Stimulated activated CD4-positive, alpha-beta T cell treated with anti-CD3 and anti-CD28 coated beads, TNF-alpha, amount 100 ng/mL, for 48 hours (primary cell): ENCODE measurements at regions not wholly inside any gene's neighbourhood (a gene's known extent, or its start where the extent isn't known, plus 50 kb on each side); places are given as distances from the start of the nearest gene placed in this dataset.
"Not testable (repeated sequence)": the region's sequence is repeated elsewhere in the genome, so short reads cannot be mapped to it uniquely, and the experiment has no call there.

Experiments used
- DNase-seq, 3 donors: peaks; one replicate each; pipeline ENCODE4 v3.0.0-alpha.2; 2020; ENCODE audit warnings: low read depth in 3 of 3

DNA sequence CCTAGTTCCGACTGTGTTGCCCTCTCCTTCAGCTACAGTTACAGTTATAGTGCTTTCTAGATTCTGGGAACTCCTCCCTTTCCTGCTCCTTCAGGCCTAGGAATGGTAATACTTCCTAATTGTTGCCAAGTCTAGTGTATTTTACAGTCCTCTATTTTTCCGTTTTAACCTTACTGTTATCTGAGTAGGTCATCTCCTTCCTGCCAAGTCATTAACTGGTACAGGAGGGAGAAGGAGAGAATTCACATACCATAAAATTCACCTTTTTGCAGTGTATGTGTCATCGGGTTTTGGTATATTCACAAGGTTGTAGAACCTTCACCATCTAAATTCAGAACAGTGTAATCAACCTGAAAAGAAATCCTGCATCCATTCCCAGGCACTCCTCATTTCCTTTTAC, 335.4 kb upstream of the MEF2C start:
- DNase-seq = no peak

DNA sequence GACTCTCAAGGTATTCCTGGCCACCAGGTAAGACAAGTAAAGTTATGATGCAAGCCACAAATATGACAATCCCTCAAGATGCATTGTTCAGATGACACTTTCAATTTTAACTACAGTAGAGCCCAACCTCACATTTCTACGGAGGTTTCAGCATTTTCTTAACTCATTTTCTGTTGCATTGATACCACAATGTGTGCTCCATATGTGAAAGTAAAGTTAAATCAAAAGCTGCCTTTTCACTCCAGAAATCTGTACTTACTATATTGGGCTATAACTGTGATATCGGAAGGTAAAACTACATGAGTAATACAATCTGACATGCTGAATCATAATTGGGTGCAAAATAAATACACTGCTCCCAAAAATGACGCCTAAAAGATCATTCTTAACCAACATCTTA, 333.6 kb upstream of the MEF2C start:
- DNase-seq = no peak

DNA sequence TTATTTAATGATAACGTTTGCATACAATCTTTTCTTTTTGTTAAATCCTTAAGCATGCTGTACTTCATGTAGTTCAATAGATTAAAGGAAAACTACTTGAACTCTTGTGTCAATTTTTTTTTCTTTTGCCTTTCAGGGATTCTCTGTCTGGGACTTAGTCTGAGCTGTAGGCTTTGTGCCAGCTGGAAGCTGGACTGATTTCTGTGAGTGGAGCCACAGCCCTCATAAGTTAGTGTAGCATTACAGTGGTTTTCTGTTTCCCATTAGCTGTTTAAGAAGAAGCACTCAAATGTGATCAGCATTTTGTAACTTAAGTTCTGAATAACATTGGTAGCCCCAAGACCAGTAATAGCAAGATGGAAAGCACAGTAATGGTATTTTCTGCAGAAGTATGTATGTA, 330.6 kb upstream of the MEF2C start:
- DNase-seq = no peak

DNA sequence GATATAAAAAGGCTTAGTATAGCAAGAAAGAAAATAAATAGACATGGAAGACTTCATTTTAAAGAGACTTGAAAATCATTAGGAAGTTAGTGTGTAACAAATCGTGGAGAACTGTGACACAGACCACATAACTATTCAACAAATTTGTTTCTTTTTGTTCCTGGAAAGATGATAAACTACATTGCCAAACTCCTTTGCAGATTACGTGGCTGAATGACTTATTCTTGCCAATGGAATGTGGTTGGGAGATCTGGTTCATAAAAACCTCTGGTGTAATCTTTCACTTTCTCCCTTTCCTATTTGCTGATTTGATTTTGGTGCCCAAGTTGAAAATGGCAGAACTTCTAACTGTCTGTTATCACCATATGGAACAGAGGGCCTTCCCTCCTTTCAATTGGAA, 328.9 kb upstream of the MEF2C start:
- DNase-seq = no peak

DNA sequence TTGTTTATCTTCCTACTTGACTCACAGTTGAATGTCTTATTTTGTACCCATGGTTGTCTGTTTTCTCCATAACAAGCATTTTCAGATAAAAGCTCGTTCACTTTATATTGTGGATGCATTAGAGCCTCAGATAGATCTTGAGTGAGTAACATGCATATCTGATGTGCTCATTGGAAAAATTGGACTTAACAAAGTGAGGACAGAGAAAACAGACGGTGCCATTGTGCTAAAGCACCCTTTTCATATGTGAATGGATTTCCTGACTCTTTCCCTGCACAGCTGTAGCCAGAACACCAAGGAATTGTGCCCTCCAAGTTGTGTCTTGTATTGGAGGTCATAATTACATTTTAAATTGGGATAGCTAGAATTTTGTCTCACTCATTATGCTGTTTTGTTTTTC, 325.8 kb upstream of the MEF2C start:
- no peak for DNase-seq

DNA sequence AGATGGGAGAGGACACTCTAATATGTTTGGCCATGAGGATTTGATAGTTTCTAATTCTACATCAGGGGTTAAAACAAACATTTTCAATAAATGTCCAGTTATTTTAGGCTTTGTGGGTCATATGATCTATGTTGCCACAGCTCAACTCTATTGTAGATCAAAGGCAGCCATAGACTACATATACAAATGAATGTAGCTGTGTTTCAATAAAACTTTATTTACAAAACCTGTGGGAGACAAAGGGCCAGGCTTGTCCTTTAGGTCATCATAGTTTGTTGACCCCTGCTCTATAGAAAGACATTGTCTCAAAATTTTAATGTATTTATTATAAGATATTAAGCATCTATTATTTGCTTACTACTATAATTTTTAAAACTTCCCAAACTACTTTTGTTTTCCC, 325.4 kb upstream of the MEF2C start:
- no peak for DNase-seq

DNA sequence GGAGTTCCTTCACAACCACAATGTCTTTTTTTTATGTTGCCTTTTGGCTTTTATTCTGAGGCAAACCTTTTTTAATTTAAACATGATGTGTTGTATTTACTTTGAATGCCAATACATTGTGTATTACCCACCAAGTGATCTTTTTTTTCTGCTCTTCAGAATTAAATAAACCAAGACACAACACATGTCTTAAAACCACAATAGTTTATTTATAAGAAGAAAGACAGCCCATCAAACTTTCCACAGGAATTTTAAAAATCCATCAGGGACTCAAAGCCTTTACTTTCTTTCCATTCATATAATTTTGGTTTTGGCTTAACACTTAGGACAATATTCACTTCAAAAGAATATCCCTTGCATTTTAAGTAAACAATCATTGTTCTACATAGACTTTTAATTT, 321.8 kb upstream of the MEF2C start:
- no peak for DNase-seq

DNA sequence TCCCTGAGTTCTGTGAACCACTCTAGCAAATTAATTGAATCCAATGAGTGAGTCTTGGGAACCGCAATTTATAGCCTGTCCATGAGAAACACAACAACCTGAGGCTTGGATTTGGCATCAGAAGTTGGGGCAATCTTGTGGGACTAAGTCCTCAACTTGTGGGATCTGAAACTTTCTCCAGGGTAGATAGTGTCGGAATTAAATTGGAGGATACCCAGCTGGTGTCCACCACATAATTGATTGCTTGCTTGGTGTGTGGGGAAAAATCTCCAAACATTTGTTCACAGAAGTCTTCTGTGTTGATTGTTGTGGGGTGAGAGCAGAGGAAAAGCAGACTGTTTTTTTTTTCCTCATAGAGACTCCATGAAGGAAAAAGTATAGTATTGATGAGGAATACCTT, 320.6 kb upstream of the MEF2C start:
- DNase-seq = no peak

DNA sequence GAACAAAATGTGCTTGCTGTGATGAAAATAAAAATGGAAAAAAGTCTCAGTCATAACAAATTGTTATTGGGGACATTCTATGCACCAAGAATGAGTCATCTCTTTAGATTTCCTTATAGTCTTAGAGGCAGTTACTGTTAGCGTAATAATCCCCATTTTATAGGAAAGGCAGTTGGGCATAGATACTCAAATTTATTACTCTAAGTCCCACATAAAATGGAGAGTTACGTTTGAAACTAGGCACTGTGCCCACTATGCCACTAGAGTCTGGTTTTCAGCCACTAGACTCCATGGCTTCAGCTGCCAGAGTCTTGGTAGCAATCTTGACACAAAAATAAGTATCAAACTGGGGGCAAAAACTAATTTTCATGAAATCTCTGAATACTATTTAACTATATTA, 317.9 kb upstream of the MEF2C start:
- no peak for DNase-seq

DNA sequence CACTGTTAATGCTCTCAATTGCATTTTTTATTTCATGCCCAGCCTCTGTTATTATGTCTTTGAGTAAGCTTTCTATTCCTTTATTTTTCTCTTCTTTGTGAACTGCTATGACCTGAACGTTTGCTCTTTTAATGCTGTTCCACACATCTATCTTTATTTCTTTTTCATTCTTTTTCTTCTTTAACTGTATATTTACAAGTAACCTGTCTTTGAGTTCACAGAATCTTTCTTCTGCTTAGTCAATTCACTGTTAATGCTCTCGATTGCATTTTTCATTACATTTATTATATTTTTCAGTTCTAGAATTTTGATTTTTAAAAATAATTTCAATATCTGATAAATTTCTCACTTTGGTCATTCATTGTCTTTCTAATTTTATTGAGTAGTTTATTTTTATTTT, 316.3 kb upstream of the MEF2C start:
- DNase-seq = no peak

DNA sequence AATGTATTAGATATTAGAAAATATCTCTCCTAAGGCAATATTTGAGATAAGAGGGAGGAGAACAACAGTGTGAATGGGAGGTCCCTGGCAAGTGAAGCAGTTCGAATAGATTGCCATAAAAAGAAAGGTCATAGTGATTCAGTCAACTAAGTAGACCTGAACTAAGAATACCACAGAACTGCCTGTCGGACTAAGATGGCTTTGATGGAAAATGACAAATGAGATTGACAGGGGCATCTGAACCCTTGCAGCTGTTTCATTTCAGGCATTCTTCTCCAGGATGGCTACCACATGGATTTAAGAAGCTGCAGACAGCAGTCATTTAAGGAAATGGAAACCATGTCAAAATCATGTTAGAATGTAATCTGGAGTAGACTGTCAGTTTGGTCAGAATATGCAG, 308.4 kb upstream of the MEF2C start:
- no peak for DNase-seq

DNA sequence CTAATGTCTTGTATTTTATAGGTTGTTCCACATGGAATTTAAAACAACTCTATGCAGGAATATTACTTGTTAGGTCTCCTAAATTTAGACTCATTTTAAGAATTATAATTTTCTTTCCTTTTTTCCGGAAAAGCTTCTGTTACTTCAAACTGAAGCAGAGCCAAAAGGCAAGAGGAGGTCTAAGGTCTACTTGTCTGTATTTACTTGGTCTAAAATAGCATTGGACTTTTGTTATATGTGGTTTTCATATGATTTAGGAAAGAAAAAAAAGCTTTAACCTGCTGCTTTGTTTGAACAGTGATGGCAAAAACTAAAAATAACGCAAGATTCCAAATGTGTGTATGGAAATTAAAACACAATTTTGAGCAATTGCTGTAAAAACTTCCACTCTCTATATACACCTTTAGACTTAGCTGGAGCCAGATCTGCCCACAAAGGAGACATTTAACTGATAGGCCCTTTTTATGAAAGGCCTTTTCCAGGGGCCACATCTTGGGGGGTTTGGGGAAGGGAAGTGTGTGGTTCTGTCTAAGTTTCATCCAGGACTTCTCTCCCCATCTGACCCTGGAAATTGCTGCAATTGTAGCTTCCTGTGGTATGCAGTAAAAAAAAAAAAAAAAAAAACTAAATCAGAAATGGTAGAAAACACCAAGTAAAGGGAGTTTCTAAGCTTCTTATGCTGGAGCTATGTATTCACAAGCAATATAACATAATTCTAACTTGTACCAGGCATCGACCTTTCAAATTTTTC, 307.7 kb upstream of the MEF2C start:
- no peak for DNase-seq

DNA sequence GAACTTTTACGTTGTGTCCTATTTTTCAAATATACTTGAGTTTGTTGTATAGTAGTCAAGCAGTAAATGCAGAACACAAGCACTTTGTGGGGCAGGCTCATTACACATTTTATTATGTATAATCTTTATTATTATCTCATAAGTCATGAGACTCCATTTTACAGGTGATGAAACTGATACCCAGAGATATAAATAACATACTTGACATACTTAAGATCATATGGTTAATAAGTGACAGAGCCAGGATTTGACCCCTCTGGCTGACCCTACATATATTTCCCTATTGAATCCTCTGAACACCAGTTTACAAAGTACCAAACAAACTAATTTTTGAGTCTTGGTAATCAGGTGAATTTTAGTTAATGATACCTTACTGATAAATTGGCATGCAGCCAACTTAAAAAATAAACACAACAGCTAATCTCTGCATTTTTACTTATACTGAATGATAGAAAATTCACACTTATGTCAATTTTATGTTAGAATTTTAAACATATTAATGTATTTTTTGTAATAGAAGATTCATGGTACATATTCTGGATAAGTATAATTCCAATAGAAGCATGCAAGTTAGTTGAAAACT, 305.0 kb upstream of the MEF2C start:
- DNase-seq = no peak

DNA sequence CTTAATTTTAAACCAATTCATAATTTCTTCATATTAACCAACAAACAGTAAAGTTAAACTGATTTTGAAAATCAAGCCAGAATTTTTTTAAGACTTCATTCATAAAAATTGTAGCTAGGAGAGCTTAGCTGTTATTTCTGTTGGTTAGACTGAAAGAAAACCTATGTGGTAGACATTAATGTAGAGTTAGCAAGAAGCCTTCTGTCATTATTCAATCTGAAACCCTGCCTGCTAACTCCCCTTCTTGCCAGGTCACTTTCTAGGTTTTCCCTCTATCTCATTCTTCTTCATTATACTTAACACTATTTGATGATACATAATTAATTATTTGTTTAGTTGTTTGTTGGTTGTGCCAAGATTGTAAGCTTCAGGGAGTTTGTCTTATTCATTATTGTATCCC, 304.3 kb upstream of the MEF2C start:
- DNase-seq = no peak

DNA sequence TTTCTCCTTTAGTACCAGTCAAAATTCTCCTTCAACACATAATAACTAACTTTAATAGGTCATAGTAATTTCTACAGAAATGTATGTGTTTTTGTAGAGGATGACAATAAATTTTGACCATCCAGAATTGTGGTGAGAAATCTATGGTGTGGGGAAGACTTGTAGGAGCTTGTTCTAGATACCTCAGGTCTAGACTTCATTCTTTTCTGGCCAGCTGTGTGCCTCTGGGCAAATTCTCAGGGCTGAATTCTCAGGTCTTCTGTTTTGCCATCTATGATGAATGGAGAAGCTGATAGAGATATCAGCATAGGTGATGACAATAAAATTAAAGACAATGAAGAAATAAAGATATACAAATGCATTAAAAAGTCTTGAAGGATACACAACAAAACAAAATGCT, 298.6 kb upstream of the MEF2C start:
- DNase-seq = no peak

DNA sequence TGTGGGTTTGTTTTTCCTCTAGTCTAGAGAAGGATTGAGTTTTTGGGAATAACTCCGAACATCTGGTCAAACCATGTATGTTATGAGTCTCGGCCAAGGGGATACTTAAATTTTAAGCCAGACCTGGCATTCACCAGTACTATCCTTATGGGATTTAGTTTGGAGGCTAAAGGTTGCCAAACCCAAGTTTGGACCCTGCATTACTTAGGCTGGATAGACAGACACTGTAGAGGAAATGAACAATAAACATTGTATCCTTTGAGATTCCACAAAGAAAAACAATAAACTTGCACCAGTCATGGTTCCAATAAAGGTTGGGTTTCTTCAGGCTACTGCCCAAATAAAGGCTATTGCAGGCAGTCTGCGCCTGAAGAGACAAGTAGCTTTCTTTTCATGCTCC, 296.7 kb upstream of the MEF2C start:
- DNase-seq = no peak

DNA sequence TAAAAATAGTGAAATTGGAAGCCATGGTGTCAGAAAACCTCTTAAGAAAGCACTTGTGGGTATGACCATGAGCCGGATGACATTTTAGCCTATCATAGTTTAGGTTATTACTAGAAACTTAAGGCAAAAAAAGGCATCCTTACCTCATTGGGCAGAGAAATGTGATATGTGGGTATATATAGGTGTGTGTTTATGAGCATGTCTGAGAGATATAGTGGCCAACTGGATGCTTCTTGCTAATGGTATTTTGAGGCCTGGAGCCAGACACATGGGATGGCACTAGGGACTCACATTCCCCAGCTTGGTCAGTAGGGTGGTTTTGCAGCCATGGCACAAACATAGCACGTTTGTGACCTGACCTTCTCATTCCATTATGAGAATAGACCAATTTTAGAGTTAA, 295.6 kb upstream of the MEF2C start:
- no peak for DNase-seq

DNA sequence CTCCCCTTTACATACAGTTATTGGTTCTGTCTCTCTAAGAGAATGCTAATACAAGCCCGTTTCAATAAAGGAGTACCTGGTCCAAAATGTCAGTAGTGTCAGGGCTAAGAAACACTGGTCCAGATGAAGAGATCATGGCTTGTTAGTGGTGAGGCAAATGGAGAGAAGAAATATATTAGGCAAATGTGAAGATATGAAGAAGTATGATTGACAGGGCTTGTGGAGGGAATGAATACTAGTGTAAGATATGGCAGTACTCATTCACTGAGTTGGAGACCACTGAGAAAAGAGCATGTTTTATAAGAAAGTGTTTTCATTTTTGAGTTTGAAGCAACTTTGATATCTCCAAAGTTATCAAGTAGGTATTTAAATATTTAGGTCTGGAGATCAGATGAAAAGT, 290.5 kb upstream of the MEF2C start:
- DNase-seq = no peak

DNA sequence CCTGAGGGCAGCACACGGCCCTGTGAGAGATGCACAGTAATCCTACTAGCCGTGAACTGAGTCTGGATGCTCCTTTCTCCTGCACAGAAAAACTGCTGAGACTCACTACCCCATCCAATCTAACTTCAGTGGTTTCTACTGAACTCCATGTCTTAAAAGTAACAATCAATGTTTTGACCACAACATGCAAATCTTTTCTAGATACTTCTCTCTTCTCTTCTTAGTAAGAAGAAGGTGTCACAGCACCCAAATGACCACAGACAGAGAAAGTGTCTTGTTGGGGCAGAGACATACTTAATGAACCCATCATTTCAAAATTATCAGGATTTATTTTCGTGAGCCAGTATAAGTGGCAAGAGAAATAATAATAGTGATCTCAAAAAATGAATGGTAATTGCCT, 285.8 kb upstream of the MEF2C start:
- DNase-seq = no peak

DNA sequence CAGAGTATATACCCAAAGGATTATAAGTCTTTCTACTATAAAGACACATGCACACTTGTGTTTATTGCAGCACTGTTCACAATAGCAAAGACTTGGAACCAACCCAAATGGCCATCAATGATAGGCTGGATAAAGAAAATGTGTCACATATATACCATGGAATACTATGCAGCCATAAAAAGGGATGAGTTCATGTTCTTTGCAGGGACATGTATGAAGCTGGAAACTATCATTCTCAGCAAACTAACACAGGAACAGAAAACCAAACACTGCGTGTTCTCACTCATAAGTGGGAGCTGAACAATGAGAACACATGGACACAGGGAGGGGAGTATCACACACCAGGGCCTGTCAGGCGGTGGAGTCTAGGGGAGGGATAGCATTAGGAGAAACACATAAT, 281.7 kb upstream of the MEF2C start:
- not testable (repeated sequence) for DNase-seq

DNA sequence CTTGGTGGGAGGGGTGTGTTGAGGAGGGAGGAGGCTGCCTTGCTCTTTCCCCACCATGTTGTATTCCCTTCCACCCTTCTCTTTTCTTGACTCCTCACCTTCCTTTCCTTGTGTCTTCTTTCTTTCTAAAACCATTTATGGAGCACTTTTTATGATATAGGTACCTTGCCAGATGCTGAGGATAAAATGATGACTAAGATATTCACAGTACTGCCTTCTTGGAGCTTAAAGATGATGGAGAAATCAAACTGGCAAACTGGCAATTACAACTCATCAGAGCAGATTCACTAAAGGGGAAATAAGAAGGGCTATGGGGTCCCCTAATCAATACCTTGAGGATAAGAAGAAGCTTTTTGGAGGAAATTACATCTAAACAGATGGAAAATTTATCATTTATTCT, 273.2 kb upstream of the MEF2C start:
- DNase-seq = no peak

DNA sequence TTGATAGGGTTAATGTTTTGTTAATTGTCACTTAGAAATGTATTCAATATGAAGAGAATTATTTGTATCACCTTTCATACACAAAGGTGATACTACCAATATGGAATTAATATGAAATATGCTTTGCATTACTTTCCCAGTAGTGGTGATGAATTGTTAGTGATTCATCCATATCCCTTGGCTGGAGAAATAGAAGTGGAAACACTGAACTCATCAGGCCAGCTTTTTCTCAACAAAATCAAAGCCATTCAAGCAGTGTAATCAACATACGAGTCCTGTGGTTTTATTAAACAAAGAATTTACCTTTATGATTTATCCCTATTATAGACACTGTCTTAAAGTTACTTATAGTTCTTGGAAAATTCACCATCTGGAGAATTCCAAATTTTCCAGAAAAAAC, 264.0 kb upstream of the MEF2C start:
- DNase-seq = no peak

DNA sequence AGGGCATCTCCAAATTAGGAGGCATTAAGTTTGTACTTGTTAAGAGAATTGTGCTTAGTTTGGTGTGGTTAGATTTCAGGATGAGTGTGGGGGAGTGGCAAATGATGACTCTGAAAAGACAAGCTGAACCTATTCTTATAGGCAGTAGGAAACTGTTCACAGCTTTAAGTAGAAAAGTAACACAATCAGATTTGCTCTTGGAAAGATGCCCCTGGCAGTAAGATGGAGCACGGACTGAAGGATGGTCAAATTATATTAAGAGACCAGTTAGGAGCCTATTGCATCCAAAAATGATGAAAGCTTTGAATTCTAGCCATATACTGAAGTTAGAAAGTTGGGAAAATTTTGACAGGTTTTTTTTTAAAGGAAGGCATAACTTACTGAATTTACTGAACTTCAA, 254.2 kb upstream of the MEF2C start:
- DNase-seq = no peak

DNA sequence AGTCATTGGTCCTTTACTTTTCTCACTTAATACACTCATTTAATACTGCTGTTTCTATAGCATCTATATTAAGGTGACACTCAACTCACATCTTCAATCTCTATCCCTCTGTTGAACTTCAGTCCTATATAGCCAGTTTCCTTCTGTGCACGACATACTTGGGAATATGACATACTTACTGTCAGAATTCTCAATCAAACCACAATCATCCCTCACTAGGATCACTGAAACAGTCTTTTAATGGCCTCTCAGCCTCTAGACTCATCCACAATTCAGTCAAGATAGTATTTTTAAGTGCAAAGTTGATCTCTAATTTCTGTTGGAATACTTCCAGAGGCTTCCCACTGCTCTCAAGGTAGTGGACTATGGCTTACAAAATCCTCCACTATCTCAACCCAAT, 251.0 kb upstream of the MEF2C start:
- no peak for DNase-seq
